Nephron progenitor cell (in vitro differentiated cells): ENCODE measurements at regions not wholly inside any gene's neighbourhood (a gene's known extent, or its start where the extent isn't known, plus 50 kb on each side); places are given as distances from the start of the nearest gene placed in this dataset.

Source experiments
- DNase-seq: peaks from one replicate; pipeline ENCODE4 v3.0.0; 2021
- H3K27ac Mint-ChIP-seq: 2 replicates; pipeline ENCODE4 v1.8.0; 2021; ENCODE audit warnings: mild to moderate bottlenecking, moderate library complexity, mixed read lengths
- H3K27me3 Mint-ChIP-seq: 2 replicates; pipeline ENCODE4 v1.8.0; 2021; ENCODE audit warnings: mild to moderate bottlenecking, low read depth, mixed read lengths; ENCODE audit not compliant: poor library complexity
- H3K36me3 Mint-ChIP-seq: 2 replicates; pipeline ENCODE4 v1.8.0; 2021; ENCODE audit warnings: low read depth, mixed read lengths
- H3K4me1 Mint-ChIP-seq: 2 replicates; pipeline ENCODE4 v1.8.0; 2021; ENCODE audit warnings: mixed read lengths
- H3K4me3 Mint-ChIP-seq: 2 replicates; pipeline ENCODE4 v1.8.0; 2021; ENCODE audit warnings: mild to moderate bottlenecking, moderate library complexity, mixed read lengths
- H3K9me3 Mint-ChIP-seq: 2 replicates; pipeline ENCODE4 v1.8.0; 2021; ENCODE audit warnings: mild to moderate bottlenecking, moderate library complexity, mixed read lengths
- CTCF ChIP-seq: fragments of 200-600 bp; sonication (generic); IDR thresholded peaks from 2 replicates; pipeline ENCODE4 v1.5.0; 2021; ENCODE audit warnings: antibody characterized with exemption

- no peak overlapping the region for H3K27ac Mint-ChIP-seq
- no peak for DNase-seq
- H3K4me1 Mint-ChIP-seq: peaks cover 10% of the 10 kb centered on the region
- no peaks in the 10 kb centered on the region for H3K36me3 Mint-ChIP-seq
- peaks cover 2% of the 10 kb centered on the region for H3K27me3 Mint-ChIP-seq
- TF ChIP-seq CTCF: no peak
- no peaks in the 10 kb centered on the region for H3K9me3 Mint-ChIP-seq
- no peak overlapping the region for H3K4me3 Mint-ChIP-seq
Observed at GRCh38 chr2:220961143-220961860, 610.8 kb downstream of the EPHA4 start.

- no peaks in the 10 kb centered on the region for H3K36me3 Mint-ChIP-seq
- no peak overlapping the region for H3K27ac Mint-ChIP-seq
- no peaks in the 10 kb centered on the region for H3K9me3 Mint-ChIP-seq
- H3K4me3 Mint-ChIP-seq: no peak overlapping the region
- no peak for TF ChIP-seq CTCF
- peaks cover 7% of the 10 kb centered on the region for H3K4me1 Mint-ChIP-seq
- DNase-seq: no peak
- peaks cover 2% of the 10 kb centered on the region for H3K27me3 Mint-ChIP-seq
Observed at GRCh38 chr2:220962556-220962955, 609.5 kb downstream of the EPHA4 start.

GRCh38 chr2:220963076-220963475, 609.0 kb downstream of the EPHA4 start:
- Mint-ChIP-seq H3K27me3 (peaks cover 2% of the 10 kb centered on the region), H3K27ac (no peak overlapping the region), H3K36me3 (no peaks in the 10 kb centered on the region)

GRCh38 chr2:220963930-220964329, 608.2 kb downstream of the EPHA4 start:
- no peak overlapping the region for H3K4me3 Mint-ChIP-seq
- H3K36me3 Mint-ChIP-seq: no peaks in the 10 kb centered on the region
- peaks cover 6% of the 10 kb centered on the region for H3K4me1 Mint-ChIP-seq
- H3K27ac Mint-ChIP-seq: no peak overlapping the region
- H3K9me3 Mint-ChIP-seq: no peaks in the 10 kb centered on the region
- DNase-seq: no peak
- H3K27me3 Mint-ChIP-seq: peaks cover 2% of the 10 kb centered on the region
- TF ChIP-seq CTCF: no peak

More at GRCh38 chr2:220963076-220963475, 609.0 kb downstream of the EPHA4 start:
- no peaks in the 10 kb centered on the region for H3K9me3 Mint-ChIP-seq
- no peak overlapping the region for H3K4me3 Mint-ChIP-seq
- TF ChIP-seq CTCF: no peak
- H3K4me1 Mint-ChIP-seq: peaks cover 7% of the 10 kb centered on the region
- no peak for DNase-seq

GRCh38 chr2:220966636-220967035, 605.5 kb downstream of the EPHA4 start:
- no peak overlapping the region for H3K27ac Mint-ChIP-seq
- H3K4me1 Mint-ChIP-seq: peaks cover 5% of the 10 kb centered on the region

More at GRCh38 chr2:220966636-220967035, 605.5 kb downstream of the EPHA4 start:
- no peak for DNase-seq
- Mint-ChIP-seq H3K27me3 (peaks cover 2% of the 10 kb centered on the region), H3K9me3 (peaks cover 4% of the 10 kb centered on the region), H3K4me3 (no peak overlapping the region), H3K36me3 (no peaks in the 10 kb centered on the region)
- TF ChIP-seq CTCF: no peak
